ENCODE measurements at regions not wholly inside any gene's neighbourhood (a gene's known extent, or its start where the extent isn't known, plus 50 kb on each side); places are given as distances from the start of the nearest gene placed in this dataset.
"Not testable (repeated sequence)": the region's sequence is repeated elsewhere in the genome, so short reads cannot be mapped to it uniquely, and the experiment has no call there.

DNA sequence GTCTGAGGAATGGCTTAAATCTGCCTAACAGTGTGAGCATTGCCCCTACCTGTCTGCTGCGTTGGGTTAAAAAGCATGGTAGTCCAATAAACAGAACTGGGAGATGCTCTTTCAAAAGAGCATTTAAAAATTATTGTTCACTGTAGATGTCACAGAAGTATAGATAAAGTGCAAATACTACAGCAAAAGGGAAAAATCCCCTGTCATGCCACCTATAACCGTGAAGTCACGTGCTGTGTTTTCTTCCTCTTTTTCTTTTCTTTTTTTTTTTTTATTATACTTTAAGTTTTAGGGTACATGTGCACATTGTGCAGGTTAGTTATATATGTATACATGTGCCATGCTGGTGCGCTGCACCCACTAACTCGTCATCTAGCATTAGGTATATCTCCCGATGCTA lies 513.4 kb downstream of the CCDC171 start:
- H3K9me3 ChIP-seq (ENCODE audit: control insufficient read depth in 1 of 2, insufficient read depth in 1 of 2, low read depth in 1 of 2, low read length in 2 of 2); H4K20me1 ChIP-seq (ENCODE audit: insufficient read depth); CTCF ChIA-PET; H3K9ac ChIP-seq (ENCODE audit: low read length); H3K27me3 ChIP-seq (ENCODE audit: insufficient read depth, low read length); H3K27ac ChIP-seq (ENCODE audit: low read depth, low read length); POLR2A ChIA-PET; DNase-seq (ENCODE audit: low read depth, low spot score); H3K4me3 ChIP-seq (replicated peaks in 1 of 2; ENCODE audit: low read depth in 1 of 2, low read length in 2 of 2); BruUV-seq (replicated peaks); H3K4me1 ChIP-seq (ENCODE audit: control insufficient read depth in 1 of 2, insufficient read depth in 2 of 2, low read length in 2 of 2); intact Hi-C loops (cut with micrococcal nuclease); ATAC-seq; H3K79me2 ChIP-seq (ENCODE audit: insufficient read depth, low read length); H3K4me2 ChIP-seq (ENCODE audit: low read length); H3K9me2 ChIP-seq (ENCODE audit: insufficient read depth); H3K36me3 ChIP-seq (ENCODE audit: control insufficient read depth in 1 of 2, insufficient read depth in 2 of 2, low read length in 2 of 2); H2AFZ ChIP-seq (ENCODE audit: low read depth, low read length, poor library complexity, severe bottlenecking); RAD21 ChIA-PET (ENCODE audit: low non-redundant PET in 1 of 2, low total read pairs in 2 of 2, uncharacterized antibody in 2 of 2, unreplicated experiment in 2 of 2): not testable (repeated sequence)

DNA sequence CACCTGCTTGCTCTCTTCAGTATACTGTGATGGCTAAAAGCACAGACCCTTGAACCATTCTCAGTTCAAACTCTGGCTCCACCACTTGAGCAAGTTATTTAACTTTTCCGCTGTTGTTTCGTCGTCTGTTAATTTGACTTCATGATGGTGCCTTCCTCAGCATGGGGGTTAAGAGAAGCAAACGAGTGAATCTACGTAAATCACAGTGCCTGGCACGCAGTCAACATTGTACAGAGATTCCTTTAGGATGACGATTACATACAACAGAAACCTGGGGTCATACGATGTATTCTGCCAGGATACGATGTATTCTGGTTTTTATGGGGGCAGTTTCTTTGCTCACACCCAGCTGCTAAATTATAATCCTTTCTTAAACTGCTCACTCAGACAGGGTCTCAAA lies 515.6 kb downstream of the CCDC171 start:
- ChIA-PET POLR2A (no interaction called here), CTCF (no interaction called here), RAD21 (ENCODE audit: low non-redundant PET in 1 of 2, low total read pairs in 2 of 2, uncharacterized antibody in 2 of 2, unreplicated experiment in 2 of 2) (no interaction called here)
- Histone ChIP-seq H3K27ac (ENCODE audit: low read depth, low read length) (no peak overlapping the region), H3K9me3 (ENCODE audit: control insufficient read depth in 1 of 2, insufficient read depth in 1 of 2, low read depth in 1 of 2, low read length in 2 of 2) (no peaks in the 10 kb centered on the region), H3K9ac (ENCODE audit: low read length) (no peak overlapping the region), H4K20me1 (ENCODE audit: insufficient read depth) (no peaks in the 10 kb centered on the region), H3K4me2 (ENCODE audit: low read length) (no peak overlapping the region), H3K4me1 (ENCODE audit: control insufficient read depth in 1 of 2, insufficient read depth in 2 of 2, low read length in 2 of 2) (no peaks in the 10 kb centered on the region), H3K9me2 (ENCODE audit: insufficient read depth) (no peaks in the 10 kb centered on the region), H3K36me3 (ENCODE audit: control insufficient read depth in 1 of 2, insufficient read depth in 2 of 2, low read length in 2 of 2) (no peaks in the 10 kb centered on the region), H3K4me3 (replicated peaks in 1 of 2; ENCODE audit: low read depth in 1 of 2, low read length in 2 of 2) (no peak overlapping the region), H2AFZ (ENCODE audit: low read depth, low read length, poor library complexity, severe bottlenecking) (no peak overlapping the region), H3K27me3 (ENCODE audit: insufficient read depth, low read length) (no peaks in the 10 kb centered on the region), H3K79me2 (ENCODE audit: insufficient read depth, low read length) (no peaks in the 10 kb centered on the region)
- intact Hi-C loops (cut with micrococcal nuclease), result no loop called here
- no TSS peak for BruUV-seq (replicated peaks)
- ATAC-seq (no peak), DNase-seq (ENCODE audit: low read depth, low spot score) (no peak)
- TF ChIP-seq SRF (IDR thresholded peaks at IDR 0.05; ENCODE audit: low read depth) (no peak), SIN3A (IDR thresholded peaks at IDR 0.05; ENCODE audit: low read depth) (no peak), YY1 (IDR thresholded peaks at IDR 0.05; ENCODE audit: extremely low read depth, insufficient replicate concordance, low read depth, low read length) (no peak), POLR2AphosphoS5 (IDR thresholded peaks at IDR 0.05; ENCODE audit: low read depth, low read length) (no peak), SP1 (IDR thresholded peaks at IDR 0.05; ENCODE audit: low read depth) (no peak), TCF7L2 (IDR thresholded peaks at IDR 0.05; ENCODE audit: borderline replicate concordance, extremely low read depth, insufficient read depth, insufficient read length) (no peak), EGR1 (IDR thresholded peaks at IDR 0.05; ENCODE audit: low read depth) (no peak), JUND (IDR thresholded peaks at IDR 0.05) (no peak), CEBPB (IDR thresholded peaks at IDR 0.05; ENCODE audit: low read depth) (no peak), CBX3 (IDR thresholded peaks at IDR 0.05; ENCODE audit: low read depth) (no peak), EZH2phosphoT487 (IDR thresholded peaks at IDR 0.05; ENCODE audit: borderline replicate concordance) (no peak), ZFX (IDR thresholded peaks at IDR 0.05) (no peak), FOSL1 (IDR thresholded peaks at IDR 0.05; ENCODE audit: low read depth) (no peak), POLR2A (IDR thresholded peaks at IDR 0.05; ENCODE audit: borderline replicate concordance, extremely low read depth, insufficient read depth, insufficient read length) (no peak)
- TF ChIP-seq, protein P1, sequence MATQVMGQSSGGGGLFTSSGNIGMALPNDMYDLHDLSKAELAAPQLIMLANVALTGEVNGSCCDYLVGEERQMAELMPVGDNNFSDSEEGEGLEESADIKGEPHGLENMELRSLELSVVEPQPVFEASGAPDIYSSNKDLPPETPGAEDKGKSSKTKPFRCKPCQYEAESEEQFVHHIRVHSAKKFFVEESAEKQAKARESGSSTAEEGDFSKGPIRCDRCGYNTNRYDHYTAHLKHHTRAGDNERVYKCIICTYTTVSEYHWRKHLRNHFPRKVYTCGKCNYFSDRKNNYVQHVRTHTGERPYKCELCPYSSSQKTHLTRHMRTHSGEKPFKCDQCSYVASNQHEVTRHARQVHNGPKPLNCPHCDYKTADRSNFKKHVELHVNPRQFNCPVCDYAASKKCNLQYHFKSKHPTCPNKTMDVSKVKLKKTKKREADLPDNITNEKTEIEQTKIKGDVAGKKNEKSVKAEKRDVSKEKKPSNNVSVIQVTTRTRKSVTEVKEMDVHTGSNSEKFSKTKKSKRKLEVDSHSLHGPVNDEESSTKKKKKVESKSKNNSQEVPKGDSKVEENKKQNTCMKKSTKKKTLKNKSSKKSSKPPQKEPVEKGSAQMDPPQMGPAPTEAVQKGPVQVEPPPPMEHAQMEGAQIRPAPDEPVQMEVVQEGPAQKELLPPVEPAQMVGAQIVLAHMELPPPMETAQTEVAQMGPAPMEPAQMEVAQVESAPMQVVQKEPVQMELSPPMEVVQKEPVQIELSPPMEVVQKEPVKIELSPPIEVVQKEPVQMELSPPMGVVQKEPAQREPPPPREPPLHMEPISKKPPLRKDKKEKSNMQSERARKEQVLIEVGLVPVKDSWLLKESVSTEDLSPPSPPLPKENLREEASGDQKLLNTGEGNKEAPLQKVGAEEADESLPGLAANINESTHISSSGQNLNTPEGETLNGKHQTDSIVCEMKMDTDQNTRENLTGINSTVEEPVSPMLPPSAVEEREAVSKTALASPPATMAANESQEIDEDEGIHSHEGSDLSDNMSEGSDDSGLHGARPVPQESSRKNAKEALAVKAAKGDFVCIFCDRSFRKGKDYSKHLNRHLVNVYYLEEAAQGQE (IDR thresholded peaks at IDR 0.05; ENCODE audit: low read depth), result no peak
- TF ChIP-seq, protein P2, sequence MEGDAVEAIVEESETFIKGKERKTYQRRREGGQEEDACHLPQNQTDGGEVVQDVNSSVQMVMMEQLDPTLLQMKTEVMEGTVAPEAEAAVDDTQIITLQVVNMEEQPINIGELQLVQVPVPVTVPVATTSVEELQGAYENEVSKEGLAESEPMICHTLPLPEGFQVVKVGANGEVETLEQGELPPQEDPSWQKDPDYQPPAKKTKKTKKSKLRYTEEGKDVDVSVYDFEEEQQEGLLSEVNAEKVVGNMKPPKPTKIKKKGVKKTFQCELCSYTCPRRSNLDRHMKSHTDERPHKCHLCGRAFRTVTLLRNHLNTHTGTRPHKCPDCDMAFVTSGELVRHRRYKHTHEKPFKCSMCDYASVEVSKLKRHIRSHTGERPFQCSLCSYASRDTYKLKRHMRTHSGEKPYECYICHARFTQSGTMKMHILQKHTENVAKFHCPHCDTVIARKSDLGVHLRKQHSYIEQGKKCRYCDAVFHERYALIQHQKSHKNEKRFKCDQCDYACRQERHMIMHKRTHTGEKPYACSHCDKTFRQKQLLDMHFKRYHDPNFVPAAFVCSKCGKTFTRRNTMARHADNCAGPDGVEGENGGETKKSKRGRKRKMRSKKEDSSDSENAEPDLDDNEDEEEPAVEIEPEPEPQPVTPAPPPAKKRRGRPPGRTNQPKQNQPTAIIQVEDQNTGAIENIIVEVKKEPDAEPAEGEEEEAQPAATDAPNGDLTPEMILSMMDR (IDR thresholded peaks at IDR 0.05 in 2 of 3, conservative IDR thresholded peaks at IDR 0.05 in 1 of 3; ENCODE audit: borderline replicate concordance in 1 of 3, insufficient read depth in 1 of 3, low read depth in 2 of 3, low read length in 2 of 3), result no peak
- TF ChIP-seq, protein P3, sequence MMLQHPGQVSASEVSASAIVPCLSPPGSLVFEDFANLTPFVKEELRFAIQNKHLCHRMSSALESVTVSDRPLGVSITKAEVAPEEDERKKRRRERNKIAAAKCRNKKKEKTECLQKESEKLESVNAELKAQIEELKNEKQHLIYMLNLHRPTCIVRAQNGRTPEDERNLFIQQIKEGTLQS (IDR thresholded peaks at IDR 0.05), result no peak
- TF ChIP-seq, protein P4, sequence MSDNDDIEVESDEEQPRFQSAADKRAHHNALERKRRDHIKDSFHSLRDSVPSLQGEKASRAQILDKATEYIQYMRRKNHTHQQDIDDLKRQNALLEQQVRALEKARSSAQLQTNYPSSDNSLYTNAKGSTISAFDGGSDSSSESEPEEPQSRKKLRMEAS (IDR thresholded peaks at IDR 0.05), result no peak
